Dermis blood vessel endothelial cell (primary cell): ENCODE measurements at regions not wholly inside any gene's neighbourhood (a gene's known extent, or its start where the extent isn't known, plus 50 kb on each side); places are given as distances from the start of the nearest gene placed in this dataset.
"Not testable (repeated sequence)": the region's sequence is repeated elsewhere in the genome, so short reads cannot be mapped to it uniquely, and the experiment has no call there.

Source experiments
- DNase-seq: peaks from one replicate; pipeline ENCODE4 v3.0.0; 2010

GRCh38 chr9:104334549-104334948, 169.5 kb upstream of the OR13F1 start:
- DNase-seq = no peak

DNA sequence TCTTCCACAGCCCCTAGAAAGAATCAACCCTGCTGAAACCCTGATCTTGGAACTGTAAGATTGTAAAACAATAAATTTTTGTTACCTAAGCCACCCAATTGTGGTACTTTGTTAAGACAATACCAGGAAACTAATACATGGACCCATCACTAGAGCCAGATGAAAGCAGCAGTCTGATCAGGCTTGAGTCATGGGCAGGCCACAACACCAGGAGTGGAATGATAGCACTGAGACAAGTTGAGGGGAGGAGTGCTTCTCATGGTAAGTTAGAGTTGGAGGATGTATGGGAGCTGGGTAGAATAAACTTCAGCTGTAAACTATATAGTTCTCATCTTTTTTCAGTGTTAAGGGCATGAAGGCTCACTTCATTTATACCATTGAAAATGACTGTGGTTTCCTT, 164.4 kb upstream of the OR13F1 start:
- no peak for DNase-seq

DNA sequence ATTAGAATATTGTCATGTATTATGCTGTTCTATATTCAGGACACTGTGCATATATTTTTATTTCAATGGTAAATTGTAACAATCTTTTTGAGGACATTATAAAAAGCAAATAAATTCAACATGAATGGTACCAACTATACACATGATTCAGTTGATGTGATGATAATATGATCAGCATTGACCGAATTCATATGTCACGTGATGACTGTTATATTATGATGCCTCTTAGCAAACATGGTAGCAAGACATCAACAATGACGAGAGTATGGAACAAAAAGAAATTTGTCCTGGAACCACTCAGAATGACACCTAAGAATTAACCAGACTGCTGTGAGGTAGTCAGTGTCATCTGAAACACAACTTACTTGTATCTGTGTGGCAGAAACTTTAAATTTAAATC, 161.5 kb upstream of the OR13F1 start:
- DNase-seq = no peak

DNA sequence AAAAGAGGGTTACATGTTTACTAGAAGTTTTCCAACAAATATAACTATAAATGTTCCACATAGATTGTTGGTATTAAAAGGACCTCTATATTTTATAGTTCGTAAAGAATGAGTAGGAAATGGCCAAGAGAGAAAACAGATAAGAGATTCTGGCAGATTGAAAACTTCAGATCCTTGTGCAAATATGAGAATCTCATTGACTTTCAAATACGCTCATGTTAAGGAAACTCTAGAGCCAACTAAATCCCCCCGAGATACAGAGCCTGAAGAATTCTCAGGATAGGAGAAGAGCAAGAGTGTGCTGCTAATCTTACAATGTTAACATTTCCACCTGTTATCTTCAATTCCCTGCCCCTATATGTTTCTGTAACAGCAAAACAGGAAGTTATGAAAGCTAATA, 159.0 kb upstream of the OR13F1 start:
- DNase-seq = no peak

- no peak for DNase-seq
These were observed 153.5 kb upstream of the OR13F1 start for GRCh38 chr9:104350541-104350940.

GRCh38 chr9:104351726-104352125, 152.3 kb upstream of the OR13F1 start:
- no peak for DNase-seq

GRCh38 chr9:104361207-104361606, 142.9 kb upstream of the OR13F1 start:
- no peak for DNase-seq

DNA sequence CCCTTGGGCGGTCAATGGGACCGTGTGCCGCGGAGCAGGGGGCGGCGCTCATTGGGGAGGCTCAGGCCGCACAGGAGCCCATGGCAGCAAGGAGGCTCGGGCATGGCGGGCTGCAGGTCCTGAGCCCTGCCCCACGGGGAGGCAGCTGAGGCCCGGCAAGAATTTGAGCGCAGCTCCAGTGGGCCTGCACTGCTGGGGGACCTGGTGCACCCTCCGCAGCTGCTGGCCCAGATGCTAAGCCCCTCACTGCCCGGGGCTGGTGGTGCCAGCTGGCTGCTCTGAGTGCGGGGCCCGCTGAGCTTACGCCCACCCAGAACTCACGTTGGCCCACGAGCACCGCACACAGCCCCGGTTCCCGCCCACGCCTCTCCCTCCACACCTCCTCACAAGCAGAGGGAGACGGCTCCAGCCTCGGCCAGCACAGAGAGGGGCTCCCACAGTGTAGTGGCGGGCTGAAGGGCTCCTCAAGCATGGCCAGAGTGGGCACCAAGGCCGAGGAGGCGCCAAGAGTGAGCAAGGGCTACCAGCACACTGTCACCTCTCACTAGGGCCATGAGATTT, 141.1 kb upstream of the OR13F1 start:
- DNase-seq = no peak

DNA sequence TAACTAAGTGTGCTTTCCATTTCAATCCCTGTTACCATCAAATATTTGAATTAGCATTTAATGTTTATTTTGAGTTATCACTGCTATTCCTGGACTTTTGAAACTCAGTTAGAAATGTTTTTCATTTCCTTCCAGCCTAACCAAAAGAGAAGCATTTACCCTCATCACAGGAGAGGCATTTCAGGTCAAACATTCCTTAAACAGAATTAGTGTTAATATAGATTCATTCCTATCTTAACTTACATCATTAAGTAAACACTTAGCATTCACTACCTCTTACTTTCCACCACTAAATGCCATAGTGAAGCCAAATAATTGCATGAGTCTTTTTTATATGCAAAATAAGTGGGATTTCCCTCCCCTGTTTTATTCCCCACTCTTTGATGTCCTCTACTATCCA, 136.6 kb upstream of the OR13F1 start:
- DNase-seq = no peak

- DNase-seq = not testable (repeated sequence)
These were observed 135.7 kb upstream of the OR13F1 start for GRCh38 chr9:104368318-104368717.

DNA sequence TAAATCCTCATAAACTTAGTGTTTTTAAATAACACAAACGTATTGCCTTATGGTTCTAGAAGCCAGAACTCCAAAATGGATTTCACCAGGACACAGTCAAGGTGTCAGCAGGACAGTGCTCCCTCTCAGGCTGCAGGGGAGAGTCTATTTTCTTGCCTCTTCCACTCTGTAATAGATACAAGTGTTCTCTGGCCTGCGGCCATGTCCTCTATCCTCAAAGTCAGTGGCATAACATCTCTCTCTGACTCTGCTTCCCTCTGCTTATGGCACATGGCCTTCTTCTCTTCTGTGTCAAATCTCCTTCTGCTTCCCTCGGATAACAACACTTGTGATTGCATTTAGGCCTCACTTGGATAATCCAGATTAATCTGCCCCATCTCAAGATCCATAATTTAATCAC, 129.4 kb upstream of the OR13F1 start:
- DNase-seq = no peak

DNA sequence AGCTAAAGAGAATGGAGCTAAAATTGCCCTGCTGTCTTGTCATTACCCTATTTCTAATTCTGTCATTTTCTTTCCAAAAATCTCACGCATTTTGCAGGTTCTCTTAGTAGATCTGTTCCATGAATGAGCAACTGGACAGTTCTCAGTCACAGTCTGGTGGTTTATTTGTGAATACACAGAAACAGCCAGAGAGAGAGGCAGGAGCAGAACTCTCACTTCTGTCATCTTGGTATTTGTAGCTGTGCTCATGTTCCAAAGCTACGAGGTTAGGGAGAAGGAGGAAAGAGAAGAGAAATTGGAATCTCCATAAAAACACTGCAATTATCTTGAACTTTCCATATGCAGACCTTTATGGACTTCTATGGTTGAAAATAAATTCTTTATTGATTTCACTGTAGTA, 118.0 kb upstream of the OR13F1 start:
- DNase-seq = no peak

DNA sequence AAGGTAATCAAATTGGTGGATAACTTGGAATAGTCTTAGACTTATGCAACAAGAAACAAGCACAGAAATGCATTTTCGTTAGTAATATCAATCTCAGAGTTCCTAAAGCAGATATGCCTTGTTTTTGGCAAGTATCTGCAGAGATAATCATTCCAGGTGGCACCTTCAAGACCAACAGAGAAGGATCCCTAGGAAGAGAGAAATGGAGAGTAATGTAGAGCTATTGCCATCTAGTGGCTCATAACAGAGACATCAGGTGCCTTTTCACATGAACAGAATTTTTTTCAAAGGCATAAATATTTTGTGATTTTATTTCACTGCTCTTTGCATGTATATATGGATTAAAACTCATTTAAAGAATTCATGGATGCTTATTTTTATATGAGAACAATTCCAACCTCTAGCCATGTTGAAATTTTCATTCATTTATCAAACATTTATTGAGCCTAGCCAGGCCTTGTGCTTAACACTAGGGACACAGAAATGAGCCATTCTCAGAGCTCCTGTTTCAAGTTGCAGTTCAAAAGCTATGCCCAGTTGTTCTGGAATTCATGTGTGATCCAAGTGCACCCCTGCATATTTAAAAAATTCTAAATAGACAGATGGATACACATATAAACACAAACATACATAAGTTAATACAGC, 117.5 kb upstream of the OR13F1 start:
- peak; percentile 37 for DNase-seq

GRCh38 chr9:104388071-104388470, 116.0 kb upstream of the OR13F1 start:
- DNase-seq = no peak

DNA sequence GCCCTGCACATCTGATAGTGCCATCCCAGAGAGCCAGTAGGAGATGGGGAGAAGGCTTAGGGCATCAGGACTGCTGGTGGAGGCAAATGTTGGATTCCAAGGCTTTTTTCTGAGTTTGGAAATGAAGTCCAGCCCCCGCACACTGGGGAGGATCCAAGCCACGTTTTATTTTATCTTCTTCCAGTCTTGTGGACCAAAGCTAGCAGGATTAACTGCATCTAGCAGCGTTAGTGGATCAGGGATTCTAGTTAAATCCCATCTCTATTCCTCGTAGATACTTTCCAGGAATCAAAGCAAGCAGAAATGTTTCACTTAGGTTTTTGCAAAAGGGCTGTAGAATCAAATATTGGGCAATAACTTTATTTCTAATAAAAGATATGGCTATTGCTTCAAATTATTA, 114.7 kb upstream of the OR13F1 start:
- DNase-seq = no peak

DNA sequence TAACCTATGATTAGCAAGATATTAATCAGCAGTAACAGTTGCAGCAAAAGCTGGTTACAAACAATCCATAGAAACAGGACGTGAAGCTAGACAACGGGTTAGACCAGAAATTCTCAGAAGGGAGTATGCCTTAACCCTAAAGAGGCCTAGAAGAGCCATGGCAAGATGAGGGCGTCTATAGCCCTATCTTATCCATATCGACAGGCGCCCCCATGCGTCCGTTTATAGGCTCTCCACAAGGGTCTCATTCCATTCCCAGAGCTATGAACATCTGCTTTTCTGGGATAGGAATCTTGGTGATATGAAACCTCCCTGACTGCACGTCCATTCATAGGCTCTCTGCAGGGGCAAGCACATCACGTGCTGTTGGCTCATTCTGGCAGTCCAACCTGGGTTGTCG, 109.2 kb upstream of the OR13F1 start:
- DNase-seq = not testable (repeated sequence)

- DNase-seq = no peak
These were observed 91.8 kb upstream of the OR13F1 start for GRCh38 chr9:104412238-104412637.

GRCh38 chr9:104416470-104416869, 87.6 kb upstream of the OR13F1 start:
- no peak for DNase-seq

- no peak for DNase-seq
These were observed 86.8 kb upstream of the OR13F1 start for GRCh38 chr9:104417296-104417695.

DNA sequence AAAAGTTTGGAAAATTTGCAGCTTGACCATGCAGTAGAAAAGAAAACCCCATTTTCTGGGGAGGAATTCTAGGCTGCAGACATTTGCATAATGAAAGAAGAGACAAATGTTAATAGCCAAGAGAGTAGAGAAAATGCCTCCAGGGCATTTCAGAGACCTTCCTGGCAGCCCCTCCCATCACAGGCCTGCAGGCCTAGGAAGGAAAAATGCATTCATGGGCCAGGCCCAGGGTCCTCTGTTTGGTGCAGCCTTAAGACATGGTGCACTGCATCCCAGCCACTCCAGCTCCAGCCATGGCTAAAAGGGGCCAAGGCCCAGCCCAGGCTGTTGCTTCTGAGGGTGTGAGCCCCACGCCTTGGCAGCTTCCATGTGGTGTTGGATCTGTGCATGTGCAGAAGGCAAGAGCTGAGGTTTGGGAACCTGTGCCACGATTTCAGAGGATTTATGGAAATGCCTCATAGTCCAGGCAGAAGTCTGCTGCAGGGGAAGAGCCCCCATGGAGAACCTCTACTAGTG, 75.0 kb upstream of the OR13F1 start:
- DNase-seq = no peak

DNA sequence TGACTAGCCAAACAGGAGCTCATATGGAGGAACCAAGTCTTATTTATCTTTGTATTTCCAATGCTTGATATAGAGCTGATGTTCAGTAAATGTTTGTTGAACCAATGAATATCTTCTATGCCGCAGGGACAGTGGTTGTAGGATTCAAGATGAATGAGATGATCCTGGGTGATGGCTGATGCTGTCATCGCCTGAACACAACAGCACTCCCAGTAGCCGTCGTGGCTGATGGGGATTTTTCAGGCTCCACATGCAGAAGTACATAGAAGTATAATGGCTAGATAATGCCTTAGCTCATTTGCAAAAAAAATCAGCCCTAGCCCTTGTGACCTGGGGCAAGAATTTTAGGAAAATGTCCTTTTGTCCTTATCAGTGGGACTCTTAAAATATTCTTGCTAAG, 69.0 kb upstream of the OR13F1 start:
- no peak for DNase-seq

DNA sequence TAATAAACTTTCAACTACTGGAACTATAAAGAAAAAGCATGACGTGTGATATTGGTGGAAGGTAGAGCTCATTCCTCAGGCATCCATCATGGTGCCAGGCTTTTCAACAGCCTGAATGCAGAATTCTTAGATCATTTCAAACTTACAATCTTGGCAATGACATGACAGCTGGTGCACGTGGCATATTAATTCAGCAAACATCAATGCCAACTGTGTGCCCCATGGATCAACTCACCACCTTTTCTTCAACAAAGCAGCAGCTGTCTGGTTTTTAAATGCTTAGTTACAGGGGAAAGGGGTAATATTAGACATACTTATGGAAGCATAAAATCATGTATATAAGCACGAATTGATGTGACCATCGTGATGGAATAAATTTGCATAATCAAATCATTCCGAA, 56.0 kb upstream of the OR13F1 start:
- DNase-seq = no peak
